ENCODE measurements at regions not wholly inside any gene's neighbourhood (a gene's known extent, or its start where the extent isn't known, plus 50 kb on each side); places are given as distances from the start of the nearest gene placed in this dataset.
"Not testable (repeated sequence)": the region's sequence is repeated elsewhere in the genome, so short reads cannot be mapped to it uniquely, and the experiment has no call there.

DNA sequence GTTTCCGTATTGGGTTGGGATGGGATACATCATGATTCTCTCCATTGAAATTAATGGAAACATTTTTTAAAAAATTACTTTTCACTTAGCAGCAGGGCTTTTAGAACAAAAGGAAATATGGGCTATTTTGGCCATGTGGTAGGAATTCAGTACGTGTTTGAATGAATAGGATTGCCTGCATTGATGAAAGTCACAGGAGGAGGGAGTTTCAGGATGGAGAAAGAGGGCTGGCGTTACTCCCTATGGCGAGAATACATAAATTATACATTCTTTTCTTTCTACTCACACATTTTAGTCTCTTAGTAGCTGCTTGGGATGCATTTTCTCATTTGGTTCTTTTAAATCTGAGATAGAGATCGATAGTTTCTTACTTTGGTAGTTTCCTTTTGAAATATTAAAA lies 100.3 kb upstream of the PDHA1 start:
- no peak for DNase-seq

DNA sequence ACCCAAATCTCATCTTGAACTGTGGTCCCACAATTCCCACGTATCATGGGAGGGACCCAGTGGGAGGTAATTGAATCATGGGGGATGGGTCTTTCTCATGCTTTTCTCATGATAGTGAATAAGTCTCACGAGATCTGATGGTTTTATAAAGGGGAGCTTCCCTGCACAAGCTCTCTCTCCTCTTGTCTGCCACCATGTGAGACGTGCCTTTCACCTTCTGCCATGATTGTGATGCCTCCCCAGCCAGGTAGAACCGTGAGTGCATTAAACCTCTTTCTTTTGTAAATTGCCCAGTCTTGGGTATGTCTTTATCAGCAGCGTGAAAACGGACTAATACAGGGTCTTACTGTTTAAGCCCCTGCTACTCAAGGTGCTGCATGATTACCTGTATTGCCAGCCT lies 98.8 kb upstream of the PDHA1 start:
- not testable (repeated sequence) for DNase-seq

DNA sequence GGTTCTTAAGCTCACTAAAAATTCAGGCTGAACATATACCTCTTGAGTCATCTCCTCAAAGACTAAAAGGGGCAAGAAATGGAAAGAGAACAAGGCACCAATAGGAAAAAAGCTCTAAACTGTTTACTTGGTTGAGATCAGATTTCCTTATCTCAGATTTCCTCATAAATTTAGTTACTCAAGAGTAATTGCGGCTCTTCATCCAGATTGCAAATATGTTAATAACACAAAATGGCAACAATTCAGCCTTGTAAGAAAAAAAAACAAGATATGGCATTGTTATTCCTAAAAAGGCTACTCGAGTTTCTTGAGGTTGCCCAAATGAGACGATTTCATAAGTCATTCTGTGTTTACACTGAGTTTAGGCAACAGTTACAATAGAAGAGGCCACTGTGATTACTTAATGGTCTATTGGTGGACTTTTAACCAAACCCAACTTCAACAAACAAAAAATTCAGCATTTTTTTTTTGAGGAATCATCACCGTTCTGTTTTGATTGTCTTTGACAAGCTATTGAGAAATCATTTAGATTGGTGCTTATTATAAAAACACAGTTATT lies 97.9 kb upstream of the PDHA1 start:
- DNase-seq = no peak

DNA sequence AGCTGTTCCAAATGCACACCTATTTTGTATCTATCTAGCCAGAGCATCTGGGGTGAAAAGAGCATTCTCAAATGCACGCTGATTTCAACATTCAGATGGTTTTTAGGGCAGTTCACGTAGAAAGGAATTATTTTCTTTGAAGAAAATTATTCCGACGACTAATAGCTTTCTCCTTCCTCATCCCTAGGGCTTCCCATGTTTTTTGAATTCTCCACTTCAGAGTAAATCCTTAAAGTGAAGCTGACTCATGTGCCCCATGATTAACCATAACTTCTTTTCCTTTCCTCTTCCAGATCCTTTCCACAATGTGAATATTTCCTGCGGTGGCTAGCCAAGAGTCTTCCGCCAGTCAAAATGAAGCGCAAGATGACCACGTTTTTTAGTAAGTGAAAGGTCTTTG lies 86.7 kb upstream of the PDHA1 start:
- no peak for DNase-seq

DNA sequence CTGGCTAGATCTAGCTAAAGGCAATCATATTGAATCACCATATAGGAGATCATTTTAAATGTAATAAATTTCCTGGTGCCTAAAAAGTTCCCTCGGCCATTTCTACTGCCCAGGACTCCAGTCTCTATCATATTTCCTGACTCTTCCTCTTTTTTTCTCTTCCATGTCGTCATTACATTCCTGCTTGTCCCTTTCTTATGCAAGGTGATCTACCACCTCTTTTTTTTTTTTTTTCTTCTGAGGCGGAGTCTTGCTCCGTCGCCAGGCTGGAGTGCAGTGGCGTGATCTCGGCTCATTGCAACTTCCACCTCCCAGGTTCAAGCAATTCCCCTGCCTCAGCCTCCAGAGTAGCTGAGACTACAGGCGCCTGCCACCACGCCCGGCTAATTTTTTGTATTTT lies 82.7 kb upstream of the PDHA1 start:
- not testable (repeated sequence) for DNase-seq

DNA sequence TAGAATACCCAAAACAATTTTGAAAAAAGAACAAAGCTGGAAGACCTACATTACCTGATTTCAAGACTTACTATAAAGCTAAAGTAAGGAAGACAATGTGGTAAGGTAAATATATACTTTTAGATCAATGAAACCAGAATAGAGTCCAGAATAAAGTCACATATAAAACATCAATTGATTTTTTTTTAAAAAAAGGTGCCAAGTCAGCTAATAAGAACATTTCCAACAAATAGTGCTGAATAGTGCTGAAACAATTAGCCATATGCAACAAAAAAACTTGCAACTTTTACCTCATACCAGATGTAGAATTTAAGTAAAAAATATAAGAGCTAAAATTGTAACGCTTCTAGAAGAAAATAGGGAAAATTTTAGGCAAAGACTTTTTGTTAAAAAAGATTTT lies 73.0 kb upstream of the PDHA1 start:
- no peak for DNase-seq

DNA sequence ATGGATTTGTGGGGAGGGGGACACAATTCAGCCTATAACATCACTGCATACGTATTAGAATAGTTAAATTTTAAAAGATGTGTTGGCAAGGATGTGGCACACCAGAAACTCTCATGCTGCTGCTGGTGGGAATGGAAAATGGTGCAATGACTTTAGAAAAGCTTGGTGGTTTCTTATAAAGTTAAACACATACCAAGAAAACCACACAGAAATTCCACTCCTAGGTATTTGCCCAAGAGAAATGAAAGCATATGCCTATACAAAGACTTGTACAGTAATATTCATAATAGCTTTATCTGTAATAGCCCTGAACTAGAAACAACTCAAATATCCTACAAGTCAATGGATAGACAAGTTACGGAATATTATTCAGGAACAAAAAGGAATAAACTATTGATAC lies 71.3 kb upstream of the PDHA1 start:
- no peak for DNase-seq

DNA sequence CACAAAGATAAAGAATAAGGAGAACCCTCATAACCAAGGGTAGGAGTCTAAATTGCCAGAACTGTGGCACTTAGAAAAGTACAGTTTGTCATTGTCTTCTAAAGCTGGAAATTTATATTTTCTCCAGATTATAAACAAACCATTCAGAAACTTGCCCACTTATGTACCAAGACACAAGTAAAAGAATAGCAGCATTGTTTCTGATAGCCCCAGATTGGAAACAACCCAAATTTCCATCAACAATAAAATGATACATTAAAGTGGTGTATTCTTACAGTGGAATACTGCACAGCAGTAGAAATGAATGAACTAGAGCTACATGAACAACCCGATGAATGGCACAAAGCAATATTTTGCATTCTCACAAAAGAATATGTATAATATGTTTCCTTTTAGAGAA lies 63.1 kb upstream of the PDHA1 start:
- no peak for DNase-seq

DNA sequence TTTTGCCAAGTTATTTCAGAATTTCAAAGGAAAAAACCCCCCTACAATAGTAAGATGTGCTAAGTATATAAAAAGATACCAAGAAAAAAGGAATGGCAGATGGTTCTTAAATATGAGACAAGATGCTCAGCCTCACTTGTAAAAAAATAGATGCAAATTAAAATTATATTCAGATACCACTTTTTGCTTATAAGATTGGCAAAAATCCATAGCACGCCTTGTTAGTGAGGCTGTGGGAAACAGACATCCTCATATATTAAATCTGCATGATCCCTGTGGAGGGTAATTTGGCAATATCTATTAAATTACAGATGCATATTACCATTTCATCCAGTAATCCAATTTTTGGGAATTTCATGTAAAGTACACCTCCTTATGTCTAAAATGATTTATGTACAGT lies 62.5 kb upstream of the PDHA1 start:
- DNase-seq = peak; percentile 52

DNA sequence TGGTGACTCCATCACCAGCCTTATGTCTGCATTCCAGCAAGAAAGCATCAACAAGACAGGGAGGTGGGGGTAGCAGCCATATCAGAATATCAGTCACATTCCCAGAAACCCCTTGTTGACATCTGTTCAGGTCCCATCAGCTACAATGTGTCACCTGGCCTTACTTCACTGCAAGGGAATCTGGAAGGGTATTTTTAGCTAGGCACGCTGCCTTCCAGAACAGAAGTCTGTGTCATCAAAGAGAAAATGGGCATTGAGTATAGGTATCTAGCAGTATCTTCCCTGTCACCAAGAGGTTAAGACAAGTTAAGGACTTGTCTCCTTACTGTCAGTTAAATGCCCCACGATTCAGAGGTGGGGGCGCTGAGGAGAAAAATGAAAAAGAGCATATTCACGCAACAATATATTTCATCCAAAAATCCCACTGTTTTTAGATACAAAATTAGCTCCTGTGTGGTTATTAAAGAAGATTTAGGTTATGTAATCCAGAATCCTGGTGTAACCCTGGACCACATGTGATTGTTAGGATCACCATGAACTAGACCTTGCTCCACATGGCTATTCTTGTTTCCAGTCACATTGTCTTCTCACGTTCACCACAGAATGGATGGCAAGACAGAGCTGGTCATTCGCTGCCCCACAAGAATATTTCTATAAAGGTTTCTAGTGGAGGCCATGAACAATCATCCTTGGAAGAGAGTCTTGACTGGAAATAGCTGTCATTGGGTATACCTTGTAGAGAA lies 60.0 kb upstream of the PDHA1 start:
- DNase-seq = no peak

DNA sequence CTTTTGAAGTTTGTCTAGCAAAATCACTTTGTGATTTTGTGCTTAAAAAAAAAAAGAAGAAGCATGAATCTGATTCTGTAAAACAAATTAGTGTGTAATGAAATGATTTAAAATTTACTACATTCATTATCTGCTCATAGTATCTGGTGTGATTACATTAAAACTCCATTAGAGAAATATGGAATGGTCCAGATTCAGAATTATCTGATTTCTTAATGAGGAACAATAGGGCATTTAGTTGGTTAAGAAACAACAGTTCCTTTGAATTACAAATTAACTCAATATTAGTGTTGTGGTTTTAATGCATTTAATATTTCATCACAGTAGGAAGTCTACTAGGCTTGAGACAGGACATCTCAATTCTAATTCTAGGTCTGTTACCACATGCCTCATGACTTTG lies 57.9 kb upstream of the PDHA1 start:
- DNase-seq = no peak

DNA sequence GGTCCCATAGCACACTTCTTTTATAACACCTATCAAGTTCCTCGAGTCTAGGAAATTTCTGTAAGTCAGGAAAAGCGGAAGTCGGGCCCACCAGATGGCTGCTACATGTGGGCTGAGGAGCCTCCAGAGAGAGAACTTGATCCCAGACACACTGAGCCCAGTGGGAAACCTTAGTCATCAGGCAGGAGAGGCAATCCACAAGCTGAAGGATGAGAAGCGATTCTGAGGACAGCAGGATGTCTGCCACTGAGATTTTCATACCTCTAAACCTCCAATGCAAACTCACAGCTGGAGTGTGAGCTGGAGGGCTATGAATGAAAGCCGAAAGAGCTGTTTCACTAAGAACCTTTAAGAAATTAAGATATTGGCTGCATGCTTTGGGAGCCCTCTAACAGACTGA lies 52.6 kb upstream of the PDHA1 start:
- DNase-seq = no peak

DNA sequence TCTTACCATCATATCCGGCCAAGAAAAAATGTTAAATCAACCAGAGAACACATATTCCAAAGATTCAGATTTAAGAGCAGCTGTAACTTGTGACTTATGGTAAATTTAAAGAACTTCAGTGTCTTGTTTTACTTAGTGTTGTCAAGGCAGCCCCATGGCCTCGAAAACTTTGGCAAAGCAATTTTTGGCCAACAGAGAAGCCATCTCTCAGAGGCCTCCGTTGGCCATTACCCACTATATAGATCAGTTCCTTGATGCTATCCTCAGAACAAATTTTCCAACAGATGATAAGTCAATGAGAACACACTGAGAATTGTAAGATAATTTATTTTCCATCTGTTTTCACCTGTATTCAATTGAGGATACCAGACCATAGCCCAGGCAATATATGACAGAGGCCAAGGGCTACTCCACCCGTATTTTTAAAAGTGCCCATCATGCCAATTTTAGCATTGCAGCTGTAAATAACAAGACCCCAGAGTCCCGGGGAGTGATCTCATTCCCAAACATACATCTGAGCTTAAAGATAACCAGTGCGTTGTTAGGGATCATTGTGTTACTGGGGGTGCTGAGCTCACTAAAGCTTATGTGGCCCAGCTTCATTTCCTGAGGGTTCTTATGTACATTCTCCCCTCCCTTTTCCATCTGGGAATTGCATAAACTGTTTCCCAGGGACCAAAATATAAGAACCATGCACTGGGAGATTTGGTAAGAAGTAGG lies 50.0 kb upstream of the PDHA1 start:
- DNase-seq = no peak
